ENCODE measurements at regions not wholly inside any gene's neighbourhood (a gene's known extent, or its start where the extent isn't known, plus 50 kb on each side); places are given as distances from the start of the nearest gene placed in this dataset.

DNA sequence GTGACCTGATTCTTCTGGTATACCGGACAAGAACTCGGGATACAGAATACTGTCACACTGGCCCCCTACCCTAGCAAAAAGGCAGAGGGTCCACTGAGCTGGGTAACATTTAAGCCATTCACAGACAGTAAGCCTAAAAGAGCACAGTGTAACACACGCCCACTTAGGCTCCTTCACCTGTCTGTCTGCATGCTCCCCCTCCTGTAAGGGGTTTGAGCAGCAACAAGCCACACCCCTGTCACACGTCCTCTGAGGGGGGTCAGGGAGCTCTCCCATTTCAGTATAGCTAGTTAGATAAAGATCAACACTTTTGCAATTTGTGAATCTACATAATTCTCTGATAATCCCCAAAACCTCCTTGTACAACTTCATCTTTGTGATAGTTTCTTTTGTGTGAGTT is 586.3 kb upstream of the LMCD1 start:
- Histone ChIP-seq H2BK120ac (ENCODE audit: low read depth, low read length) (no peak overlapping the region), H3K4ac (ENCODE audit: low read depth, low read length) (no peak overlapping the region), H3K4me1 (ENCODE audit: control insufficient read depth, insufficient read depth, low read length) (no peaks in the 10 kb centered on the region), H3K23ac (ENCODE audit: low read depth, low read length) (no peak overlapping the region), H3K9me1 (ENCODE audit: insufficient read depth, low read length) (no peaks in the 10 kb centered on the region), H4K8ac (ENCODE audit: low read depth in 2 of 2, low read length in 2 of 2) (no peak overlapping the region), H2AK5ac (ENCODE audit: low read depth, low read length) (no peak overlapping the region), H2BK15ac (ENCODE audit: low read depth, low read length) (no peak overlapping the region), H3K14ac (replicated peaks; ENCODE audit: low read depth, low read length) (no peak overlapping the region), H3K4me2 (ENCODE audit: low read depth, low read length) (no peak overlapping the region), H2BK20ac (ENCODE audit: low read depth, low read length) (no peak overlapping the region), H2BK5ac (ENCODE audit: low read depth, low read length, poor library complexity, severe bottlenecking) (no peak overlapping the region), H3K79me1 (ENCODE audit: low read depth in 1 of 2, low read length in 2 of 2) (no peaks in the 10 kb centered on the region), H2AK9ac (replicated peaks; ENCODE audit: low read depth, low read length, poor library complexity) (no peak overlapping the region), H4K20me1 (ENCODE audit: insufficient read depth, low read length) (no peaks in the 10 kb centered on the region), H2AFZ (replicated peaks; ENCODE audit: low read length, poor library complexity) (no peak overlapping the region), H4K91ac (ENCODE audit: insufficient read depth, low read depth, low read length) (no peak overlapping the region), H3K9ac (ENCODE audit: low read depth, low read length) (no peak overlapping the region), H3K18ac (ENCODE audit: low read depth, low read length) (no peak overlapping the region), H3K36me3 (ENCODE audit: control insufficient read depth, insufficient read depth, low read length) (no peaks in the 10 kb centered on the region), H3K56ac (ENCODE audit: extremely low read depth, insufficient read depth, low read length) (no peak overlapping the region), H3K9me3 (ENCODE audit: control insufficient read depth, insufficient read depth, low read length) (peaks cover 16% of the 10 kb centered on the region), H3K27me3 (ENCODE audit: control insufficient read depth, insufficient read depth, low read length) (no peaks in the 10 kb centered on the region), H3K27ac (ENCODE audit: insufficient read depth, low read length) (no peak overlapping the region), H4K5ac (ENCODE audit: low read depth, low read length) (no peak overlapping the region), H3K4me3 (ENCODE audit: insufficient read depth, low read depth, low read length) (no peak overlapping the region)
- TF ChIP-seq, protein P1, sequence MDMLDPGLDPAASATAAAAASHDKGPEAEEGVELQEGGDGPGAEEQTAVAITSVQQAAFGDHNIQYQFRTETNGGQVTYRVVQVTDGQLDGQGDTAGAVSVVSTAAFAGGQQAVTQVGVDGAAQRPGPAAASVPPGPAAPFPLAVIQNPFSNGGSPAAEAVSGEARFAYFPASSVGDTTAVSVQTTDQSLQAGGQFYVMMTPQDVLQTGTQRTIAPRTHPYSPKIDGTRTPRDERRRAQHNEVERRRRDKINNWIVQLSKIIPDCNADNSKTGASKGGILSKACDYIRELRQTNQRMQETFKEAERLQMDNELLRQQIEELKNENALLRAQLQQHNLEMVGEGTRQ (IDR thresholded peaks at IDR 0.05; ENCODE audit: low read depth, low read length): no peak
- no peak for TF ChIP-seq SMC3 (IDR thresholded peaks at IDR 0.05; ENCODE audit: low read depth, low read length)
- TF ChIP-seq RFX5 (IDR thresholded peaks at IDR 0.05; ENCODE audit: low read depth, low read length): no peak
- no peak for TF ChIP-seq CEBPB (IDR thresholded peaks at IDR 0.05; ENCODE audit: low read depth, low read length)
- TF ChIP-seq MAFK (IDR thresholded peaks at IDR 0.05; ENCODE audit: low read depth, low read length): no peak
- TF ChIP-seq RCOR1 (IDR thresholded peaks at IDR 0.05; ENCODE audit: insufficient replicate concordance, low read length): no peak
- no peak for TF ChIP-seq POLR2A (IDR thresholded peaks at IDR 0.05; ENCODE audit: low read depth, low read length)
- DNase-seq (no peak), ATAC-seq (ENCODE audit: low read depth) (no peak)
- intact Hi-C loops (cut with micrococcal nuclease): no loop called here
- in situ Hi-C loops (cut with MboI; ENCODE audit: low sequenced_read_pairs): no loop called here
- ChIA-PET CTCF (no interaction called here), POLR2A (ENCODE audit: unreplicated experiment) (no interaction called here)
- 83% methylated on average over 2 of the region's 4 CpGs; no CpG with 5 or more reads in 1 of the 2 experiments for WGBS, 2 experiments (ENCODE audit: extremely low coverage in 2 of 2, insufficient read length in 1 of 2)
- no TSS peak for BruUV-seq (replicated peaks)
- dilution Hi-C loops (cut with HindIII; ENCODE audit: low sequenced_read_pairs, unreplicated experiment): no loop called here

Data from IMR-90 (cell line).